ENCODE measurements at regions not wholly inside any gene's neighbourhood (a gene's known extent, or its start where the extent isn't known, plus 50 kb on each side); places are given as distances from the start of the nearest gene placed in this dataset.
"Not testable (repeated sequence)": the region's sequence is repeated elsewhere in the genome, so short reads cannot be mapped to it uniquely, and the experiment has no call there.

GRCh38 chr16:87043231-87044031 lies 273.8 kb downstream of the C16orf95 start:
- no peak for DNase-seq

DNA sequence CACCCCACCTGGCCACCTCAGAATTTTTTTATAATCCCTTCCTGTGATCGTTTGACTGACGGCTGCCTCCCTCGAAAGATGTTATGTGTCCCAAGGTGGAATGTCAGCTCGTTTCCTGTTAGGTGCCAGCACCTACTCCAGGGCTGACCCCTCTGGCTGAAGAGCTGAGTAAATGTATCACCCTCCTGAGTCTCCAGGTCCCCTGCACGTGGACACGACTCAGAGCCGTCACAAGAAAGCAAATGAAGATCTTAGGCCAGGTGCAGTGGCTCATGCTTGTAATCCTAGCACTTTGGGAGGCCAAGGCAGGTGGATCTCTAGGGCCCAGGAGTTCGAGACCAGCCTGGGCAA lies 273.2 kb downstream of the C16orf95 start:
- DNase-seq: no peak

DNA sequence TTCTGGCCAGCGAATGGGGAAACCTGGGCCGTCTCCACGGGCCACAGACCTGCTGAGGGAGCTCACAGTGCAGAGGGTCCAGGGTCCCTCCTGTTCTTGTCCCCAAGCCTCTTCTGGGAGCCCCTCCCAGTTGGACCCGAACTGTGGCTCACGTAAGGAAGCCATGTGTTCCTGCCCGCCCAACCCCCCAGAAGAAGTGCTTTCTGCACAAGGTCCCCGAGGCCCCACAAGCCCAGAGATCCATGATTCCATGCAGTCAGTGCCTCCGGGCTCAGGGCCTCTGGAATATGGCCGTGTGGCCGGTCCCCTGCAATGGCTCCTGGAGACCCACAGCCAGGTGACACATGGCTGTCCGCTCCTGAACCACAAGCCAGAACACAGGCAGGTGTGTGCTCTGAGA lies 272.4 kb downstream of the C16orf95 start:
- DNase-seq: no peak

GRCh38 chr16:87045466-87046216 lies 271.6 kb downstream of the C16orf95 start:
- no peak for DNase-seq

- no peak for DNase-seq
Observed at GRCh38 chr16:87046235-87046634, 271.0 kb downstream of the C16orf95 start.

DNA sequence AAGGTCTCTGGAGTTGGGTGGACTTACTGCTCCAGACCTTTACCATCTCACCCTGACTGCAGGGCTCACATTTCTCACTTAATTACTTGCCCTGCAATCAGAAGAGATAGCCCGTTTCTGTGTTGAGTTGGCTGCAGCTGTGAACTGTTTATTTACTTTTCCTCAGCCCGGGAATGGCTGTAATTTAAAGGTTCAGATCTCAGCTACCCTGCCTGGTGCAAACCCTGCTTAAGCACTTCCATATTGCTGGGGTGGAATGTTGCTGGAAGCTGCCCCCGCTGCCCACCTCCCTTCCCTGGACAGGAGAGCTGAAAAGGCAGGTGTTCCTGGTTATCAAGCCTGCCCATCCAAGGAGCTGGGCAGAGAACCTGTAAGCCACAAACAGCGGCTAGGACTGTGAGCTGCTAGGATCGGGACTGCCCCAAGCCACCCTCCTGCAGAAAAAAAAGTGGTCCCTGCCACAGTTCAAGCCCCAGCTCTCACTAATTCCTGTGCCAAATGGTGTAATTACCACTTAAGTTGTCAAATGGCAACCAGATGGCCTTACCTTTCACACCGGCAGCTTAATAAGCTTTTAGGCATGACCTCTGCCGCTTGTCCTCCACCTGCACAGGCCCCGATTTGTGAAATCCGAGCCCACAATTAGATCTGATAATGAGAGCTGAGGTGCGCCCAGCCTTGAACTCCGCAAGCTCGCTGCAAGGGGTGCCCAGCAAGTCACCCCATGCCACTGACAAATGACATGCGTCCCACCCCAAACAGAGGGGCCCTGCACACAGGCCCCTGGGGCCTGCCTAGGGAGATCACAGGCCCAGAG lies 269.8 kb downstream of the C16orf95 start:
- DNase-seq: no peak

DNA sequence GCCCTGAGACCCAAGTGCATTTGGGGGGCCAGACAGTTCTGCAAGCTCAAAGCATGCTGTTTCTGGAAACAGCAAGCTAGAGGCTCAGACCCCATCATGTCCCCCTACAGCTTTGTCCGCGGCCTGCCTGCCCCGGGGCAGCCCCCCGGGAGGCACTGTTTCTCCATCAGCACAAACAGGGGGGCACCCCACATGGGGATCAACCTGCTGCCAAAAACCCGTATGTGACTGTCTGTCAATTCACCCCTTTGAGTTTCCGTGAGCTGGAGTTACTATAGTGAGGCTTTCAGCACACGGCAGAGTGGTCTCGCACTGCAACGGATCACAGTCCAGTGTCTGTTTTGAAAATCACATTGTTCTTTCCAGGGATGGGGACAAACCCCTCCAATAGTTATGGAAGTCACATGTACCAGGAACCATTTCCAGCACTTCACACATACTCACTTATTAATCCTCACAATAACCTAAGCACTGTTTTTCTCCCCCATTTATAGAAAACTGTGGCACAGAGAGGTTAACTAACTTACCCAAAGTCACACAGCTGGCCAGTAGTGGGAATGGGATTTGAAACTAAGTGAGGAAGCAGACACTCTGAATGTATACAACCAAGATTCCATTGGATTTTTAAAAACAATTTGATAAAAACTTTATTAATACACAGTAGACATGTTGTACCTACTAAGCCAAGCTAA lies 269.0 kb downstream of the C16orf95 start:
- no peak for DNase-seq

DNA sequence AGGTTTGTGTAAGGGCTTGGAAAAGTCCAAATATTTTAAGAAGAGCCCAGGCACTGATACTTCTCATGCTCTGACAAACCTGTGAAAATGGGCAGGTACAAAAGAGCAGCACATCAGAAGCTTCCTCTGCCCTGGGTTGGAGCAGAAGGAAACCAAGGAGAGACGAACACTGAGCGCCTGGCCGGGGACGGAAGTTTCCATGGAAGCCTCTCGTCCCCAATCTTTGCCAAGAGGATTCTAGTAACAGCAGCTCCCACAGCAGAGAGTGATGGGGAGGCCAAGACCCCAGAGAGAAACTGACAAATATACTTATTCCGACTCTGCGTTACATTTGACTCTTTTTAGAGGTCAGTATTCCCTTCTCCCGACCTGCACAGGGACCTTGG lies 268.5 kb downstream of the C16orf95 start:
- no peak for DNase-seq

GRCh38 chr16:87049216-87049615 lies 268.0 kb downstream of the C16orf95 start:
- DNase-seq: not testable (repeated sequence)

DNA sequence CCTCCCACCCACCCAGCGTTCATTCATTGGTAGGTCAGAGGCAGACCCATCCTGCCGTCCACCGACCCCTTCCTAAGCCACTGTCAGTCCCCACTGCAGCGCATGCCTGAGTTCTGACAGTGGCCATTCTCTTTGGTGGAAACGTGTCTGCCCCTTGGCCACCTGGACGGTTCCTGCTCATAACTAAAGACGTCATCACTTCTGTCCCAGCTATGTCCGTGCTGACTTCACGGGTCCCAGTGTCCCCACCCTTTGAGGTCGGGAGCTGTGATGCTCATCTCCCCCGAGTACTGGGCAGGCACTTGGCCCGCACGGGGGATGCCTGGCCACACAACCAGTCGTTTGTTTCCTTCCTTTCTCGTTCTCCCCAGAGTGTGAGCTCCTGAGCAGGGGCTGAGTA lies 267.1 kb downstream of the C16orf95 start:
- no peak for DNase-seq

DNA sequence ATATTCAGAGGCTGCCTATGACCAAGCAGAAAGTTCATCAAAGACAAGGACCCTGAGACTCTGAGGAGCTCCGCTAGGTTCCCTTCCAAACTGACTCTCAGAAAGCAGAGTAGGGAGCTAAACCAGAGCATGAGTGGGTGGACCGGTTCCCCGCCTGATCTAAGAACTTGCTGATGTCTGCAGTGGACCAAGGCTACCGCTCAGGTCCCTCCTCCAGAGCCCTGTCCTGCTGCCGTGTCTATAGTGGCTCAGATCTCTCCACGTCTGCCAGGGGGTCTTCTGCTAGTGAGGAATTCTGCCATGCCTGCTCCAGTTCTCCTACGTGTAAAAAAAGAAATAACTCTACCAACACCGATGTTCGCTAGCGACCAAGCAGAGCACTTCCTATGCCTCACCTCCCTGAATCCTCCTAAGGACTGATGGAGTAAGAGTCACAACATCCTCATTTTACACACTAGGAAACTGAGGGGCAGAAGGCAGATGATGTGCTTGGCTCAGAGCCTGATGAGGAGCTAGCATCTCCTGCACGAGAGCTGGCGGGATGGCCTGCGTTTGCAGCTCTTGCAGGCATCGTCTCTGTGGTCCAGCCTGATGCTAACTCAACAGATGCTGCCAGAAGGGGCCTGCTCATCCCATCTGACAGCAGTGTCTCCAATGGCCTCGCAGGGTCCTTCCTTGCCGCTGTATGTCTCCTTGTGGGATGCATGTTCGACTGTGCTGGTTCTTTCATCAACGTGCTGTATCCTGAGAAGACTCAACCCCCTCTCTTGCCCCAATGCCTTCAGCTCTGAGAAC lies 265.5 kb downstream of the C16orf95 start:
- DNase-seq: no peak

DNA sequence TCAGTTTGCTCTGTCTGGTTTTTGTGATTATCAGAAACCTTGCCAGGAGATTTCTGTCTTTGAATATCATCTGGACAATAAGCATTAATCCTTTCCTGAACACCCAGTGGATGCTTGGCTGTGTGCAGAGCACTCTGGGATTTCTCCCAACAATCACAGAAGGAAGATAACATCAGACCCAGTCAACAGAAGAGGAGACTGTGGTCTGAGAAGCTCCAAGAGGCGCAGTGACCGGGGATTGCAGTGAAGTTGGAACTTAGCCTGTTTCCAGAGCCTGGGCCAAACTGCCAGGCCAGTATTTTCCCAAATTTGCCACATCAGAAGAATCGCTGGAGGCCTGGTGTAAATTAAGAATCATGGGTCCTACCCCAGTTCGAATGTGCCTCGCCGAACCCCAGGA lies 264.7 kb downstream of the C16orf95 start:
- no peak for DNase-seq

DNA sequence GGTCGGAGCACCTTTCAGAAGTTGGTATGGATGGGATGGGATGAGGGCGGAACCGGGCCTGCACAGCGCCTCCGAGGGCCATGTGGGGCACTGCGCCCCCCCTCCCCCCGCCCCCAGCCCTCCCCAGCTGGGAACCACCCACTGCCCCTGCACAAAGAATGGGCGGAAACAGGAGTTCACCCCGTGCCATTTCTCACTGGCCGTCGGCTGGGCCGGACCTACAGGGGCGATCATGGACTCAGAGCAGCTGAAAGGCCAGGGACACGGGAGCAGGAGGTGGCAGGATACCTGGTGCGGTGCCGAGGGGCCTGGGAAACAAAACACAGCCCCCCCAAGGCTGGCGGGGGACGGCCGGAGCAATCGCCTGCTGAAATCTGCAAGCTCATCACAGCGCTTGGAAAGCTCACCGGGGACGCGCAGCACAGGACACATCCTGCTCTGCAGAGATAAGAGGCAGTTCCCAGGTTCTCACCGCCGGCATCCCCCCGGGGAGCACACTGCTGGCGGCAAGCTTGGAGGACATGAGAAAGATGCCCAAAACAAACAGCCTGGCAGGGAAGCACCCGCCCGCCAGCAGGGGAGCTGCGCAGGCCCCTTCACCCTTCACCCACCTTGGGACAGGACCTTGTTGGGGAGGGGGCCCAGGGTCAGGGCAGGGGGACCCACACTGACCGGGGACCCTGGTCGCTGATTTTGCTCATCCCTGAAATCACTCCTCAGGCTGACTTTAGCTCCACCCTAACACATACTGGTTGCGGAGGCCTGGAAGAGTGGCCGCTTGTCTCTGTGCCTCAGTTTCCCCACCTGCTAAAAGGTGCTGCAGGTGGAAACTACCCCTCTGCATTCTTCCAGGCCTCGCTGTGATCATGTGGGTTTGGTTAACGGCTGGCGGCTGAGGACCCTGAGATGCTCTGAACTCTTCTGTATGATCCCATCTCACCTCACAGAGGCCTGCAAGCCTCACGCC lies 263.9 kb downstream of the C16orf95 start:
- DNase-seq: no peak

DNA sequence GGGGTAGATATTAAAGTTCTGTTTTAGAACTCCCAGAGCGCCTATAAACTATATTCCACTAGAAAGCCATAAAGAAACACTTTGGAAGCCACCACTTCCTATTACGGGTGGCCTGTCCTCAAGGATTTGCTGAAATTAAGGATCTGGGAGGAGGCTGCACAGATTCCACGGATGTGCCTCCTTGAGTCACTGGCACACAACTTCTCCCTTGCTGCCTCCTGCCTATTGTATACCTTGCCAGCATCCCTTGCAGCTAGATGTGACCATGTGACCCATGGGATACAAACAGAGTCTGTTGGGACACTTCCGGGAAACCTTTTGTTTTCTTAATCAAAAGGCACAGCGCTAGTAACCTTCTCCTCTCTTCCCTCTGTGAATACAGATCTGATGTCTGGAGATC lies 263.0 kb downstream of the C16orf95 start:
- DNase-seq: no peak

DNA sequence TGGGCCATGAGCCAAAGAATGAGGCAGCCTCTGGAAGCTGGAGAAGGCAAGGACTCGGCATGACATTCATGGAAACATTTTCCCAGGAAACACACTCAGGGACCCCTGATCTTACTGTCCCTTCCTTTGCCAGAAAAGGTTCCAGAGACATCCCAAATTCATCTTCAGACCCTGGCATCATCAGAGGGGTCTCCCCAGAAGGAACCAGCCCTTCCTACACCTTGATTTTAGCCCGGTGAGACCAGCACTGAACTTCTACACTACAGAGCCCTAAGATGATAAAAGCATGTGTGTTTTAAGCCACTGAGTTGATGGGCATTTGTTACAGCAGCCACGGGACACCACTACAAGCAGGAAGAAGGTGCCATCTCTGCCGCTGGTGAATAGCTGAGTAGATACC lies 262.3 kb downstream of the C16orf95 start:
- DNase-seq: no peak

DNA sequence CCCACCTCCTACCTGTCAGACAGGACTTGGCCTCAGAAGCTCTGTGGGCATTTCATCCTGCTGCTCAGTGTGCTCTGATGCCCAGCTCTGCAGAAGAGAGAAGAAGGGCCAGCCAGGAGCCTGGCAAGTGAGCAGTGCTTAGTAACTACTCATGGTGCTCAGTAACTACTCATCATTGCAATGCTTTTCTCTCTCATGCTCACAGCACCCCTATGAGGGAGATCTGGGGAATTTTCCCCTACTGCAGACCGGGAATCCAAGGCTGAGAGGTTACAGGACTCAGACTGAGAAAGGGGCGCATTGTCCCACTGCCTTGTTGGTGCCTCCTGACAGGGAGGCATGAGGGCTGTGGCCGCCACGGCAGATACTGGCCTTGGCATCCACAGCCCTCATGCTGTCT lies 261.1 kb downstream of the C16orf95 start:
- DNase-seq: no peak

- no peak for DNase-seq
Observed at GRCh38 chr16:87056551-87056950, 260.6 kb downstream of the C16orf95 start.

GRCh38 chr16:87057211-87057881 lies 259.8 kb downstream of the C16orf95 start:
- DNase-seq: no peak

GRCh38 chr16:87057951-87058560 lies 259.1 kb downstream of the C16orf95 start:
- no peak for DNase-seq

GRCh38 chr16:87058728-87059250 lies 258.4 kb downstream of the C16orf95 start:
- DNase-seq: no peak
